ENCODE measurements at regions not wholly inside any gene's neighbourhood (a gene's known extent, or its start where the extent isn't known, plus 50 kb on each side); places are given as distances from the start of the nearest gene placed in this dataset.
"Not testable (repeated sequence)": the region's sequence is repeated elsewhere in the genome, so short reads cannot be mapped to it uniquely, and the experiment has no call there.

DNA sequence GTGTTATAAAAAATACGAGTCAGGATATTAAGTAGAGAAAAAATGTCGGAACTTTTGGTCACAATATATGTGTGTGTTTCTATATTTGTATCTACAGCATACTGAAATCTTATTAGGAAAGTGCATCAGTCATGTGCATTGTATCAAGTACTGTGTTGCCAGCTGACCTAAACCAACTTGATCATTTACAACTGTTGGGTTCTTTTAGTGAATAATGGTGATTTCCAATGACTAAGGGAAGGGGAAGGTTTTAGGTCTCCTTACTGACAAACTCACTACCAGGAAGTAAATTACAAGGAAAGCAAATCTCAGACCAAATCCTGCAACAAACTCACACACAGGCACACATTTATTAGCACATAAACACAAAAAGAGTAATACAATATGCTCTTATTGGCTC lies 142.7 kb downstream of the TSEN15 start:
- no peaks in the 10 kb centered on the region for H3K9me2 ChIP-seq (ENCODE audit: insufficient read depth, low read length)
- H3K27me3 ChIP-seq (ENCODE audit: insufficient read depth, low read depth, low read length): no peaks in the 10 kb centered on the region
- H4K20me1 ChIP-seq (ENCODE audit: insufficient read depth): no peaks in the 10 kb centered on the region
- no peak overlapping the region for H3K4me3 ChIP-seq (ENCODE audit: low read length)
- no peaks in the 10 kb centered on the region for H3K79me2 ChIP-seq (replicated peaks; ENCODE audit: insufficient read depth, low read length)
- H3K9ac ChIP-seq (ENCODE audit: low read length): no peak overlapping the region
- H3K36me3 ChIP-seq (ENCODE audit: insufficient read depth, low read length): no peaks in the 10 kb centered on the region
- H3F3A ChIP-seq (ENCODE audit: insufficient read depth, low read length, poor library complexity, severe bottlenecking): no peaks in the 10 kb centered on the region
- H3K4me2 ChIP-seq (ENCODE audit: low read length): no peak overlapping the region
- no peak for TF ChIP-seq TAF1 (IDR thresholded peaks at IDR 0.05; ENCODE audit: low read depth)
- no peak for TF ChIP-seq EP300 (conservative IDR thresholded peaks at IDR 0.05; ENCODE audit: poor library complexity, severe bottlenecking)
- no peak overlapping the region for H3K27ac ChIP-seq (ENCODE audit: low read length)
- H2AFZ ChIP-seq (ENCODE audit: low read depth, low read length): no peak overlapping the region
- no peaks in the 10 kb centered on the region for H3K9me3 ChIP-seq (ENCODE audit: low read length)

DNA sequence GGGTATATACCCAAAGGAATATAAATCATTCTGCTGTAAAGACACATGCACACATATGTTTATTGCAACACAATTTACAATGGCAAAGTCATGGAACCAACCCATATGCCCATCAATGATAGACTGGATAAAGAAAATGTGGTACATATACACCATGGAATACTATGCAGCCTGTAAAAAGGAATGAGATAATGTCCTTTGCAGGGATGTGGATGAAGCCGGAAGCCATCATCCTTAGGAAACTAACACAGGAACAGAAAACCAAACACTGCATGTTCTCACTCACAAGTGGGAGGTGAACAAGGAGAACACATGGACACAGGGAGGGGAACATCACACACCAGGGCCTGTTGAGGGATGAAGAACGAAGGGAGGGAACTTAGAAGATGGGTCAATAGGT lies 144.2 kb downstream of the TSEN15 start:
- H3K9ac ChIP-seq (ENCODE audit: low read length); H3K27me3 ChIP-seq (ENCODE audit: insufficient read depth, low read depth, low read length); H3K9me3 ChIP-seq (ENCODE audit: low read length); H3K4me2 ChIP-seq (ENCODE audit: low read length); H3K9me2 ChIP-seq (ENCODE audit: insufficient read depth, low read length); H3K27ac ChIP-seq (ENCODE audit: low read length); H3K36me3 ChIP-seq (ENCODE audit: insufficient read depth, low read length); H3K4me3 ChIP-seq (ENCODE audit: low read length); H3F3A ChIP-seq (ENCODE audit: insufficient read depth, low read length, poor library complexity, severe bottlenecking); H2AFZ ChIP-seq (ENCODE audit: low read depth, low read length); H3K79me2 ChIP-seq (replicated peaks; ENCODE audit: insufficient read depth, low read length); H4K20me1 ChIP-seq (ENCODE audit: insufficient read depth): not testable (repeated sequence)

DNA sequence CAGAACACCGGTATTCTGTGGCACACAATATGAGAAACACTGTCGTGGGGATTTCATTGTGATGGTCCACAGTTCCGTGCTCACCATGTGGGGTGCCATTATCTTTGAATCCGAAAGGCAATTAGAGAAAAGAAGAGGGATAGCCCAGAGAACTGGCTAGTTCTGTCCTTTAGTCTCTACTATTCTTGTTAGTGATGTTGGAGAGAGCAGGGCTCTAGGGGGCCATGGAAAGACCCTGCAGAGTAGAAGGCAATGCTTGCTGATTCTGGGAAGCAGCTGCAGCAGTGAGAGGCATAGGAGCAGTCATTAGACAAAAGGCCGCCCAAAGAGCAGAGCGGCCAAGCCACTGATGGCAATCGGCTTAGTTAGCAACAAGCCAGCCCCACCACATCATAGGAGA lies 146.3 kb downstream of the TSEN15 start:
- H3K79me2 ChIP-seq (replicated peaks; ENCODE audit: insufficient read depth, low read length): no peaks in the 10 kb centered on the region
- H3F3A ChIP-seq (ENCODE audit: insufficient read depth, low read length, poor library complexity, severe bottlenecking): no peaks in the 10 kb centered on the region
- TF ChIP-seq TAF1 (IDR thresholded peaks at IDR 0.05; ENCODE audit: low read depth): no peak
- TF ChIP-seq POLR2AphosphoS5 (IDR thresholded peaks at IDR 0.05): no peak
- TF ChIP-seq, protein P1, sequence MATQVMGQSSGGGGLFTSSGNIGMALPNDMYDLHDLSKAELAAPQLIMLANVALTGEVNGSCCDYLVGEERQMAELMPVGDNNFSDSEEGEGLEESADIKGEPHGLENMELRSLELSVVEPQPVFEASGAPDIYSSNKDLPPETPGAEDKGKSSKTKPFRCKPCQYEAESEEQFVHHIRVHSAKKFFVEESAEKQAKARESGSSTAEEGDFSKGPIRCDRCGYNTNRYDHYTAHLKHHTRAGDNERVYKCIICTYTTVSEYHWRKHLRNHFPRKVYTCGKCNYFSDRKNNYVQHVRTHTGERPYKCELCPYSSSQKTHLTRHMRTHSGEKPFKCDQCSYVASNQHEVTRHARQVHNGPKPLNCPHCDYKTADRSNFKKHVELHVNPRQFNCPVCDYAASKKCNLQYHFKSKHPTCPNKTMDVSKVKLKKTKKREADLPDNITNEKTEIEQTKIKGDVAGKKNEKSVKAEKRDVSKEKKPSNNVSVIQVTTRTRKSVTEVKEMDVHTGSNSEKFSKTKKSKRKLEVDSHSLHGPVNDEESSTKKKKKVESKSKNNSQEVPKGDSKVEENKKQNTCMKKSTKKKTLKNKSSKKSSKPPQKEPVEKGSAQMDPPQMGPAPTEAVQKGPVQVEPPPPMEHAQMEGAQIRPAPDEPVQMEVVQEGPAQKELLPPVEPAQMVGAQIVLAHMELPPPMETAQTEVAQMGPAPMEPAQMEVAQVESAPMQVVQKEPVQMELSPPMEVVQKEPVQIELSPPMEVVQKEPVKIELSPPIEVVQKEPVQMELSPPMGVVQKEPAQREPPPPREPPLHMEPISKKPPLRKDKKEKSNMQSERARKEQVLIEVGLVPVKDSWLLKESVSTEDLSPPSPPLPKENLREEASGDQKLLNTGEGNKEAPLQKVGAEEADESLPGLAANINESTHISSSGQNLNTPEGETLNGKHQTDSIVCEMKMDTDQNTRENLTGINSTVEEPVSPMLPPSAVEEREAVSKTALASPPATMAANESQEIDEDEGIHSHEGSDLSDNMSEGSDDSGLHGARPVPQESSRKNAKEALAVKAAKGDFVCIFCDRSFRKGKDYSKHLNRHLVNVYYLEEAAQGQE (IDR thresholded peaks at IDR 0.05; ENCODE audit: borderline replicate concordance): no peak
- TF ChIP-seq, protein P2, sequence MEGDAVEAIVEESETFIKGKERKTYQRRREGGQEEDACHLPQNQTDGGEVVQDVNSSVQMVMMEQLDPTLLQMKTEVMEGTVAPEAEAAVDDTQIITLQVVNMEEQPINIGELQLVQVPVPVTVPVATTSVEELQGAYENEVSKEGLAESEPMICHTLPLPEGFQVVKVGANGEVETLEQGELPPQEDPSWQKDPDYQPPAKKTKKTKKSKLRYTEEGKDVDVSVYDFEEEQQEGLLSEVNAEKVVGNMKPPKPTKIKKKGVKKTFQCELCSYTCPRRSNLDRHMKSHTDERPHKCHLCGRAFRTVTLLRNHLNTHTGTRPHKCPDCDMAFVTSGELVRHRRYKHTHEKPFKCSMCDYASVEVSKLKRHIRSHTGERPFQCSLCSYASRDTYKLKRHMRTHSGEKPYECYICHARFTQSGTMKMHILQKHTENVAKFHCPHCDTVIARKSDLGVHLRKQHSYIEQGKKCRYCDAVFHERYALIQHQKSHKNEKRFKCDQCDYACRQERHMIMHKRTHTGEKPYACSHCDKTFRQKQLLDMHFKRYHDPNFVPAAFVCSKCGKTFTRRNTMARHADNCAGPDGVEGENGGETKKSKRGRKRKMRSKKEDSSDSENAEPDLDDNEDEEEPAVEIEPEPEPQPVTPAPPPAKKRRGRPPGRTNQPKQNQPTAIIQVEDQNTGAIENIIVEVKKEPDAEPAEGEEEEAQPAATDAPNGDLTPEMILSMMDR (IDR thresholded peaks at IDR 0.05; ENCODE audit: poor library complexity, severe bottlenecking): no peak
- TF ChIP-seq RAD21 (conservative IDR thresholded peaks at IDR 0.05): no peak
- TF ChIP-seq MXI1 (conservative IDR thresholded peaks at IDR 0.05; ENCODE audit: poor library complexity, severe bottlenecking): no peak
- no peak for TF ChIP-seq EP300 (conservative IDR thresholded peaks at IDR 0.05; ENCODE audit: poor library complexity, severe bottlenecking)
- no peak for TF ChIP-seq EZH2 (IDR thresholded peaks at IDR 0.05; ENCODE audit: borderline replicate concordance, insufficient read depth, low read length, poor library complexity, severe bottlenecking)
- no peak for TF ChIP-seq SMC3 (conservative IDR thresholded peaks at IDR 0.05; ENCODE audit: poor library complexity)
- no peak overlapping the region for H3K9ac ChIP-seq (ENCODE audit: low read length)
- no peaks in the 10 kb centered on the region for H3K9me2 ChIP-seq (ENCODE audit: insufficient read depth, low read length)
- no peak overlapping the region for H3K4me3 ChIP-seq (ENCODE audit: low read length)
- H3K4me2 ChIP-seq (ENCODE audit: low read length): no peak overlapping the region
- no peaks in the 10 kb centered on the region for H3K27me3 ChIP-seq (ENCODE audit: insufficient read depth, low read depth, low read length)
- no peaks in the 10 kb centered on the region for H3K36me3 ChIP-seq (ENCODE audit: insufficient read depth, low read length)
- H4K20me1 ChIP-seq (ENCODE audit: insufficient read depth): no peaks in the 10 kb centered on the region
- no peak overlapping the region for H2AFZ ChIP-seq (ENCODE audit: low read depth, low read length)
- no peak overlapping the region for H3K27ac ChIP-seq (ENCODE audit: low read length)
- H3K9me3 ChIP-seq (ENCODE audit: low read length): no peaks in the 10 kb centered on the region

All from neural cell (in vitro differentiated cells).